ACC112 (cell line): ENCODE measurements at regions not wholly inside any gene's neighbourhood (a gene's known extent, or its start where the extent isn't known, plus 50 kb on each side); places are given as distances from the start of the nearest gene placed in this dataset.

ENCODE experiments used
- H2AFZ ChIP-seq: fragments of 200-600 bp; sonication (generic); one replicate; pipeline ENCODE4 v1.6.0; 2017; ENCODE audit warnings: antibody characterized with exemption, low read length; ENCODE audit not compliant: unreplicated experiment
- H3K27ac ChIP-seq: fragments of 200-600 bp; sonication (generic); 2 replicates; pipeline ENCODE4 v1.5.1; 2014; ENCODE audit warnings: low read depth, mild to moderate bottlenecking, antibody characterized with exemption, low read length, moderate library complexity
- H3K27me3 ChIP-seq: fragments of 200-600 bp; sonication (generic); 2 replicates; pipeline ENCODE4 v1.6.1; 2014; ENCODE audit warnings: mild to moderate bottlenecking, antibody characterized with exemption, low read length, moderate library complexity, mixed read lengths; ENCODE audit not compliant: insufficient read depth
- H3K36me3 ChIP-seq: fragments of 200-600 bp; sonication (generic); 2 replicates; pipeline ENCODE4 v1.6.1; 2016; ENCODE audit warnings: mild to moderate bottlenecking, antibody characterized with exemption, low read length, moderate library complexity, mixed read lengths; ENCODE audit not compliant: insufficient read depth
- H3K4me1 ChIP-seq: fragments of 200-600 bp; sonication (generic); one replicate; pipeline ENCODE4 v1.6.1; 2016; ENCODE audit warnings: low read length, mixed read lengths; ENCODE audit not compliant: insufficient read depth, unreplicated experiment, control insufficient read depth
- H3K4me3 ChIP-seq: fragments of 200-600 bp; sonication (generic); 2 replicates; pipeline ENCODE4 v1.5.1; 2014; ENCODE audit warnings: mild to moderate bottlenecking, low read depth, low read length
- H3K79me2 ChIP-seq: fragments of 200-600 bp; sonication (generic); one replicate; pipeline ENCODE4 v1.6.0; 2016; ENCODE audit warnings: low read length; ENCODE audit not compliant: control insufficient read depth, unreplicated experiment, insufficient read depth

DNA sequence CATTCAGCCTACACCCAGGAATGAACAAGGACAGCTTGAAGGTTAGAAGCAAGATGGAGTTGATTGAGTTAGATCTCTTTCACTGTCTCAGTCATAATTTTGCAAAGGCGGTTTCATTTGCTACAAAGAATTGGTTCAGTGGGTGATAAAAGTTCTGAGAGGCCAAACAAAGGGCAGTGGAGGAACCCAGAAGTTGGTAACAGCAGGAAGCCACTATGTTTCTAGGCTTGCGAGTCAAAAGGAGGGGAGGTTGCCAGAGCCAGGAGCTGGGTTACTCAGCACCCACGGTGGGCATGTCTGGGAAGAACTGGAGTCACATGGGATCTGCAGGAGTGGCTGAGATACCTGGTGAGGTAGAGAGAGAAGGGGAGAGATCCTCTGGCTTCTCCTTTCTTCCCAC, 64.2 kb upstream of the MRPS6 start:
- Histone ChIP-seq H3K4me3 (no peak overlapping the region), H3K36me3 (no peaks in the 10 kb centered on the region), H3K79me2 (no peaks in the 10 kb centered on the region), H3K27me3 (no peaks in the 10 kb centered on the region), H2AFZ (no peak overlapping the region), H3K4me1 (no peaks in the 10 kb centered on the region), H3K27ac (no peak overlapping the region)

DNA sequence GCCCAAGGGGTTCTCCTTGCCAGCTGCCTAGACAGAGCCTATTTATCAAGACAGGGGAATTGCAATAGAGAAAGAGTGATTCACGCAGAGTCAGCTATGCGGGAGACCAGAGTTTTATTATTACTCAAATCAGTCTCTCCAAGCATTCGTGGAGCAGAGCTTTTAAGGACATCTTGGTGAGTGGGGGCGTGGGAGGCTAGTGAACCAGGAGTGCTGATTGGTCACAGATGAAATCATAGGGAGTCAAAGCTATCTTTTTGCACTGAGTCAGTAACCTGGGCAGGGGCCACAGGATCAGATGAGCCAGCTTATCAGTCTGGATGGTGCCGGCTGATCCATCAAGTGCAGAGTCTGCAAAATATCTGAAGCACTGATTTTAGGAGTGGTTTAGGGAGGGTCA, 64.8 kb upstream of the MRPS6 start:
- Histone ChIP-seq H3K27me3 (no peaks in the 10 kb centered on the region), H3K79me2 (no peaks in the 10 kb centered on the region), H3K4me1 (no peaks in the 10 kb centered on the region), H3K36me3 (no peaks in the 10 kb centered on the region), H3K4me3 (no peak overlapping the region), H3K27ac (no peak overlapping the region), H2AFZ (no peak overlapping the region)

GRCh38 chr21:34006611-34007168, 66.7 kb upstream of the MRPS6 start:
- Histone ChIP-seq H3K27ac (no peak overlapping the region), H2AFZ (no peak overlapping the region), H3K79me2 (no peaks in the 10 kb centered on the region), H3K4me1 (no peaks in the 10 kb centered on the region), H3K36me3 (no peaks in the 10 kb centered on the region), H3K27me3 (no peaks in the 10 kb centered on the region), H3K4me3 (no peak overlapping the region)

DNA sequence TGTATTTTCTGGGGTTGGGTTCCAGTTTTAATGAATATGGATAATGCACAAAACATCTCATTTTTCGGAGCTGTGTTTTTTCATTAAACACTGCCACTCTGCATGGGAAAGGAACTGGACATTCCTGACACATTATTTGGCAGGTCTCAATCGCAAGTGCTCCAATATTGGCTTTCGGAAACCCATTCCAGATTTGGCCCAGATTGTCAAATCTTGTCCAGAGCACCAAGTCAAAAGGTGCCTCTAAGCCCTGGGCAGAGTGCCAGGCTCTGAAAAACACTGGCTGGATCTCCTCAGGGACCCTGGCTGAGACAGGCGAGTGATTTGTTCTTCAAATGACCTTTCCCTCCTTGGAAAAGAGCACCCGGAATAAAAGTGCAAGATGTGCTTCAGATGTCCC, 68.4 kb upstream of the MRPS6 start:
- no peak overlapping the region for H3K27ac ChIP-seq
- no peak overlapping the region for H2AFZ ChIP-seq
- H3K79me2 ChIP-seq, result no peaks in the 10 kb centered on the region
- H3K27me3 ChIP-seq, result no peaks in the 10 kb centered on the region
- no peaks in the 10 kb centered on the region for H3K36me3 ChIP-seq
- no peaks in the 10 kb centered on the region for H3K4me1 ChIP-seq
- no peak overlapping the region for H3K4me3 ChIP-seq

GRCh38 chr21:34004013-34004938, 69.1 kb upstream of the MRPS6 start:
- H3K27ac ChIP-seq, result no peak overlapping the region

GRCh38 chr21:34003428-34003827, 70.0 kb upstream of the MRPS6 start:
- Histone ChIP-seq H3K4me1 (no peaks in the 10 kb centered on the region), H3K27ac (no peak overlapping the region), H3K27me3 (no peaks in the 10 kb centered on the region), H3K79me2 (no peaks in the 10 kb centered on the region), H2AFZ (no peak overlapping the region), H3K4me3 (no peak overlapping the region), H3K36me3 (no peaks in the 10 kb centered on the region)

More at GRCh38 chr21:34004013-34004938, 69.1 kb upstream of the MRPS6 start:
- no peaks in the 10 kb centered on the region for H3K36me3 ChIP-seq
- no peak overlapping the region for H3K4me3 ChIP-seq
- no peaks in the 10 kb centered on the region for H3K79me2 ChIP-seq
- no peaks in the 10 kb centered on the region for H3K27me3 ChIP-seq
- no peak overlapping the region for H2AFZ ChIP-seq
- H3K4me1 ChIP-seq, result no peaks in the 10 kb centered on the region

GRCh38 chr21:34000375-34000774, 73.0 kb upstream of the MRPS6 start:
- Histone ChIP-seq H3K4me1 (no peaks in the 10 kb centered on the region), H3K79me2 (no peaks in the 10 kb centered on the region), H2AFZ (no peak overlapping the region), H3K36me3 (no peaks in the 10 kb centered on the region), H3K4me3 (no peak overlapping the region), H3K27ac (no peak overlapping the region), H3K27me3 (no peaks in the 10 kb centered on the region)

DNA sequence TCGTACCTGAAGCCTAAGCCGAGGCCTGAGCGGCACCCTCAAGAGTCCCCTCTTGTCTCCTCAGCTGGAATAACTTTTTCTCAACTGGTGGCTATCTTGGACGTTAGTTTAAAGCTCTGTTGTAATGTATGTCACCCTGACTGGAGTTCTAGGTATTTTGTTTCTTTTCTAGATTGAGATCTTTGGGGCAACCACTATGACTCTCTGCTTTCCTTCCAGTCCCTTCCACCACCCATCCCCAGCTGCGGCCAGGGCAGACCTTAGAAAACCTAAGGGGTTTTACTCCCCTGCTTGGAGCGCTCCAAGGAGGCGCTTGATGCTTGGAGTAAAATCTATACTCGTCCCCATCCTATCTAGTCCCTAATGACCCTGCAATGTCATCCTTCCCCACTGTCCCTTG, 74.6 kb upstream of the MRPS6 start:
- H3K36me3 ChIP-seq, result no peaks in the 10 kb centered on the region
- no peak overlapping the region for H2AFZ ChIP-seq
- no peak overlapping the region for H3K4me3 ChIP-seq
- no peaks in the 10 kb centered on the region for H3K79me2 ChIP-seq
- H3K27ac ChIP-seq, result no peak overlapping the region
- no peaks in the 10 kb centered on the region for H3K27me3 ChIP-seq
- no peaks in the 10 kb centered on the region for H3K4me1 ChIP-seq

DNA sequence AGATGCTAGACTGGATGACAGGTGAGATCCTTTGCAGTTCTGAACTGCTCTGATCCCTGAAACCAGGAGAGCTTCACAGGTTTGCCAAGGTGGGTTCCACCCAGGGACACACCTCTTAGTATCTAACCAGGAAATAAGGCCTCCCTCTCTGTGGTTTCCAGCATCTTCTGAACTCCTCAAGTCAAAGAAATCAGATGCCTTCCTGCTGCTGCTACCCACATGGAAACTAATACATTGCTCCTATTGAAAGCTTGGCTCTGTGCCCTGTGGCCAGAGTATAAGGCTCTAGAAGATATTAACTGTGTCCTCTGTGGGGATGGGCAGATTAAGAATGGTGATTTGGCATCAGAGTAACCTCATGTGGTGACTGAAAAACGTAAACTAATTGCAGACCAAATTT, 75.0 kb upstream of the MRPS6 start:
- Histone ChIP-seq H3K36me3 (no peaks in the 10 kb centered on the region), H3K4me3 (no peak overlapping the region), H3K4me1 (no peaks in the 10 kb centered on the region), H3K27me3 (no peaks in the 10 kb centered on the region), H2AFZ (no peak overlapping the region), H3K27ac (no peak overlapping the region), H3K79me2 (no peaks in the 10 kb centered on the region)

DNA sequence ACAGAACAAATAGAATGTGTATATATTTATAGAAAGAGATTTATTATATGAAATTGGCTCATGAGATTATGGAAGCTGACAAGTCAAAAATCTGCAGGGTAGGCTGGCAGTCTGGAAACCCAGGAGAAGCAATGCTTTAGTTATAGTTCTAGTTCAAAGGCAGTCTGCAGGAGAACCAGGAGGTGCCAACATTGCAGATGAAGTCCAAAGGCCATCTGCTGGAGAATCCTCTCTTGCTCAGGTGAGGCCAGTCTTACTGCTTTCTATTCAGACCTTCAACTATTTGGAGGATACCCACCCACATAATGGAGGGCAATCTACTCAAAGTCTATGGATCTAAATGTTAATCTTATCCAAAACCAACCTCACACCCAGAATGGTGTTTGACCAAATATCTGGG, 75.9 kb upstream of the MRPS6 start:
- Histone ChIP-seq H2AFZ (no peak overlapping the region), H3K4me1 (no peaks in the 10 kb centered on the region), H3K79me2 (no peaks in the 10 kb centered on the region), H3K4me3 (no peak overlapping the region), H3K27ac (no peak overlapping the region), H3K36me3 (no peaks in the 10 kb centered on the region), H3K27me3 (no peaks in the 10 kb centered on the region)

DNA sequence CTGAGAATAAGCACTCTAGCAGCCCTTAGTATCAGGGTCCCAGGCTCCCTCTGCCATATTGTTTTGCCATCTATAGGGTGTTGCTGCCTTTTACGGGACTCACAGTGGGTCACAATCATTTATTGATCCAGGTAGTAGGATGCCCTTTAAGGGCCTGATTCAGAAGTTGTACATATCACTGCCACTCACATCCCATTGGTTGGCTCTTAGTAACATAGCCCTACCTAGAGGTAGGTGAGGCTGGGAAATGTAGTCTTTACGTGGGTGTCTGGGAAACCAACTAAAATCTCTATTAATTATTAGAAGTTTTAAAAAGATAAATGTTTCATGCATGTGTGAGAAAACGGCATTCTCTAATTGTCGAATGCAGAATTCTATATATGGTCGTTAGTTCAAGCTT, 78.8 kb upstream of the ATP5PO start:
- H3K27me3 ChIP-seq, result no peaks in the 10 kb centered on the region
- H3K4me1 ChIP-seq, result no peaks in the 10 kb centered on the region
- no peak overlapping the region for H2AFZ ChIP-seq
- no peaks in the 10 kb centered on the region for H3K79me2 ChIP-seq
- no peak overlapping the region for H3K4me3 ChIP-seq
- no peak overlapping the region for H3K27ac ChIP-seq
- no peaks in the 10 kb centered on the region for H3K36me3 ChIP-seq
